Stimulated activated CD8-positive, alpha-beta memory T cell treated with anti-CD3 and anti-CD28 coated beads, Interleukin-2, amount 100 ng/mL, for 48 hours (primary cell): ENCODE measurements at regions not wholly inside any gene's neighbourhood (a gene's known extent, or its start where the extent isn't known, plus 50 kb on each side); places are given as distances from the start of the nearest gene placed in this dataset.

Experiments
- DNase-seq, 2 donors: peaks; one replicate each; pipeline ENCODE4 v3.0.0-alpha.2; 2020; ENCODE audit warnings: low read depth in 2 of 2

- no peak for DNase-seq
These were observed 650.7 kb upstream of the HS6ST1 start for GRCh38 chr2:128969374-128969773.

- DNase-seq = no peak
These were observed 651.9 kb upstream of the HS6ST1 start for GRCh38 chr2:128970332-128971116.

GRCh38 chr2:128973566-128973965 lies 654.9 kb upstream of the HS6ST1 start:
- DNase-seq = no peak

- DNase-seq = no peak
These were observed 659.5 kb upstream of the HS6ST1 start for GRCh38 chr2:128978212-128978611.

GRCh38 chr2:128979182-128979581 lies 660.5 kb upstream of the HS6ST1 start:
- DNase-seq = no peak

- no peak for DNase-seq
These were observed 661.8 kb upstream of the HS6ST1 start for GRCh38 chr2:128980475-128980874.

GRCh38 chr2:128981353-128981752 lies 662.7 kb upstream of the HS6ST1 start:
- DNase-seq = no peak

GRCh38 chr2:128982001-128982400 lies 663.3 kb upstream of the HS6ST1 start:
- DNase-seq = no peak

- no peak for DNase-seq
These were observed 664.0 kb upstream of the HS6ST1 start for GRCh38 chr2:128982670-128983069.

- no peak for DNase-seq
These were observed 664.4 kb upstream of the HS6ST1 start for GRCh38 chr2:128983094-128983493.

- no peak for DNase-seq
These were observed 665.4 kb upstream of the HS6ST1 start for GRCh38 chr2:128984081-128984480.

GRCh38 chr2:128984855-128985254 lies 666.2 kb upstream of the HS6ST1 start:
- no peak for DNase-seq

GRCh38 chr2:128986026-128986715 lies 667.5 kb upstream of the HS6ST1 start:
- no peak for DNase-seq

GRCh38 chr2:128986867-128987268 lies 668.2 kb upstream of the HS6ST1 start:
- DNase-seq = no peak

- DNase-seq = no peak
These were observed 669.7 kb upstream of the HS6ST1 start for GRCh38 chr2:128988326-128988725.

- DNase-seq = no peak
These were observed 670.3 kb upstream of the HS6ST1 start for GRCh38 chr2:128988967-128989366.

- no peak for DNase-seq
These were observed 676.4 kb upstream of the HS6ST1 start for GRCh38 chr2:128995086-128995485.

- DNase-seq = no peak
These were observed 677.4 kb upstream of the HS6ST1 start for GRCh38 chr2:128996078-128996477.

- no peak for DNase-seq
These were observed 678.6 kb upstream of the HS6ST1 start for GRCh38 chr2:128997166-128997866.

- DNase-seq = no peak
These were observed 683.3 kb upstream of the HS6ST1 start for GRCh38 chr2:129001926-129002325.

- DNase-seq = no peak
These were observed 684.1 kb upstream of the HS6ST1 start for GRCh38 chr2:129002751-129003150.

- no peak for DNase-seq
These were observed 685.8 kb upstream of the HS6ST1 start for GRCh38 chr2:129004485-129004884.
